ENCODE measurements at regions not wholly inside any gene's neighbourhood (a gene's known extent, or its start where the extent isn't known, plus 50 kb on each side); places are given as distances from the start of the nearest gene placed in this dataset.

GRCh38 chr1:147390185-147390542 is 147.7 kb downstream of the CHD1L start:
- no peak for TF ChIP-seq POLR2A (IDR thresholded peaks at IDR 0.05; ENCODE audit: low read depth, low read length)
- no peak for TF ChIP-seq CTCF (conservative IDR thresholded peaks at IDR 0.05; ENCODE audit: low read depth, low read length)
- no peak for TF ChIP-seq SMC3 (IDR thresholded peaks at IDR 0.05; ENCODE audit: low read depth, low read length)
